Effector memory CD4-positive, alpha-beta T cell (primary cell): ENCODE measurements at regions not wholly inside any gene's neighbourhood (a gene's known extent, or its start where the extent isn't known, plus 50 kb on each side); places are given as distances from the start of the nearest gene placed in this dataset.

Experiments used
- DNase-seq, 3 donors: peaks; one replicate each; pipeline ENCODE4 v3.0.0-alpha.2; 2020
- H3K27ac ChIP-seq: 2 replicates; pipeline ENCODE4 v1.7.0; 2013; ENCODE audit warnings: mild to moderate bottlenecking, low read length, moderate library complexity; ENCODE audit not compliant: insufficient read depth, poor library complexity, severe bottlenecking
- H3K27me3 ChIP-seq: replicated peaks from 2 replicates; pipeline ENCODE4 v1.7.0; 2013; ENCODE audit warnings: mild to moderate bottlenecking, low read length; ENCODE audit not compliant: insufficient read depth, control insufficient read depth, poor library complexity, severe bottlenecking
- H3K36me3 ChIP-seq: 2 replicates; pipeline ENCODE4 v1.7.0; 2013; ENCODE audit warnings: mild to moderate bottlenecking, low read length, moderate library complexity; ENCODE audit not compliant: control insufficient read depth, insufficient read depth
- H3K4me1 ChIP-seq: 2 replicates; pipeline ENCODE4 v1.7.0; 2013; ENCODE audit warnings: low read length, mild to moderate bottlenecking; ENCODE audit not compliant: control insufficient read depth, insufficient read depth, poor library complexity, severe bottlenecking
- H3K4me3 ChIP-seq: 2 replicates; pipeline ENCODE4 v1.7.0; 2013; ENCODE audit warnings: low read length, low read depth, mild to moderate bottlenecking; ENCODE audit not compliant: insufficient read depth, poor library complexity, severe bottlenecking
- H3K9me3 ChIP-seq: 2 replicates; pipeline ENCODE4 v1.7.0; 2013; ENCODE audit warnings: mild to moderate bottlenecking, low read length, moderate library complexity; ENCODE audit not compliant: control insufficient read depth

- no peaks in the 10 kb centered on the region for H3K36me3 ChIP-seq
- no peaks in the 10 kb centered on the region for H3K9me3 ChIP-seq
- no peak overlapping the region for H3K27ac ChIP-seq
- H3K4me3 ChIP-seq = no peak overlapping the region
- DNase-seq = no peak
- no peaks in the 10 kb centered on the region for H3K27me3 ChIP-seq
- H3K4me1 ChIP-seq = no peaks in the 10 kb centered on the region
These were observed 275.0 kb upstream of the G2E3 start for GRCh38 chr14:30283822-30284446.

- no peak overlapping the region for H3K4me3 ChIP-seq
- H3K9me3 ChIP-seq = no peaks in the 10 kb centered on the region
- H3K27ac ChIP-seq = no peak overlapping the region
- H3K36me3 ChIP-seq = no peaks in the 10 kb centered on the region
- H3K27me3 ChIP-seq = no peaks in the 10 kb centered on the region
- DNase-seq = no peak
- no peaks in the 10 kb centered on the region for H3K4me1 ChIP-seq
These were observed 274.1 kb upstream of the G2E3 start for GRCh38 chr14:30284808-30285207.

GRCh38 chr14:30287579-30288445 is 271.1 kb upstream of the G2E3 start:
- Histone ChIP-seq H3K9me3 (no peaks in the 10 kb centered on the region), H3K27ac (no peak overlapping the region), H3K36me3 (no peaks in the 10 kb centered on the region), H3K4me3 (no peak overlapping the region), H3K27me3 (no peaks in the 10 kb centered on the region), H3K4me1 (no peaks in the 10 kb centered on the region)
- no peak for DNase-seq

- DNase-seq = no peak
- Histone ChIP-seq H3K36me3 (no peaks in the 10 kb centered on the region), H3K4me3 (no peak overlapping the region), H3K27me3 (no peaks in the 10 kb centered on the region), H3K9me3 (no peaks in the 10 kb centered on the region), H3K4me1 (no peaks in the 10 kb centered on the region), H3K27ac (no peak overlapping the region)
These were observed 269.0 kb upstream of the G2E3 start for GRCh38 chr14:30290001-30290400.

GRCh38 chr14:30291216-30291615 is 267.7 kb upstream of the G2E3 start:
- no peaks in the 10 kb centered on the region for H3K9me3 ChIP-seq
- no peak for DNase-seq
- no peak overlapping the region for H3K4me3 ChIP-seq
- no peak overlapping the region for H3K27ac ChIP-seq
- H3K27me3 ChIP-seq = no peaks in the 10 kb centered on the region
- H3K4me1 ChIP-seq = no peaks in the 10 kb centered on the region
- no peaks in the 10 kb centered on the region for H3K36me3 ChIP-seq

GRCh38 chr14:30292541-30292940 is 266.4 kb upstream of the G2E3 start:
- no peak for DNase-seq
- H3K27me3 ChIP-seq = no peaks in the 10 kb centered on the region
- H3K36me3 ChIP-seq = no peaks in the 10 kb centered on the region
- no peaks in the 10 kb centered on the region for H3K4me1 ChIP-seq
- no peaks in the 10 kb centered on the region for H3K9me3 ChIP-seq
- no peak overlapping the region for H3K27ac ChIP-seq
- H3K4me3 ChIP-seq = no peak overlapping the region

GRCh38 chr14:30295980-30296379 is 263.0 kb upstream of the G2E3 start:
- DNase-seq = no peak
- Histone ChIP-seq H3K27me3 (no peaks in the 10 kb centered on the region), H3K36me3 (no peaks in the 10 kb centered on the region), H3K9me3 (no peaks in the 10 kb centered on the region), H3K4me3 (no peak overlapping the region), H3K4me1 (no peaks in the 10 kb centered on the region), H3K27ac (no peak overlapping the region)

GRCh38 chr14:30296931-30297405 is 262.0 kb upstream of the G2E3 start:
- no peaks in the 10 kb centered on the region for H3K4me1 ChIP-seq
- no peak for DNase-seq
- no peak overlapping the region for H3K4me3 ChIP-seq
- no peaks in the 10 kb centered on the region for H3K27me3 ChIP-seq
- no peaks in the 10 kb centered on the region for H3K9me3 ChIP-seq
- no peak overlapping the region for H3K27ac ChIP-seq
- H3K36me3 ChIP-seq = no peaks in the 10 kb centered on the region

DNA sequence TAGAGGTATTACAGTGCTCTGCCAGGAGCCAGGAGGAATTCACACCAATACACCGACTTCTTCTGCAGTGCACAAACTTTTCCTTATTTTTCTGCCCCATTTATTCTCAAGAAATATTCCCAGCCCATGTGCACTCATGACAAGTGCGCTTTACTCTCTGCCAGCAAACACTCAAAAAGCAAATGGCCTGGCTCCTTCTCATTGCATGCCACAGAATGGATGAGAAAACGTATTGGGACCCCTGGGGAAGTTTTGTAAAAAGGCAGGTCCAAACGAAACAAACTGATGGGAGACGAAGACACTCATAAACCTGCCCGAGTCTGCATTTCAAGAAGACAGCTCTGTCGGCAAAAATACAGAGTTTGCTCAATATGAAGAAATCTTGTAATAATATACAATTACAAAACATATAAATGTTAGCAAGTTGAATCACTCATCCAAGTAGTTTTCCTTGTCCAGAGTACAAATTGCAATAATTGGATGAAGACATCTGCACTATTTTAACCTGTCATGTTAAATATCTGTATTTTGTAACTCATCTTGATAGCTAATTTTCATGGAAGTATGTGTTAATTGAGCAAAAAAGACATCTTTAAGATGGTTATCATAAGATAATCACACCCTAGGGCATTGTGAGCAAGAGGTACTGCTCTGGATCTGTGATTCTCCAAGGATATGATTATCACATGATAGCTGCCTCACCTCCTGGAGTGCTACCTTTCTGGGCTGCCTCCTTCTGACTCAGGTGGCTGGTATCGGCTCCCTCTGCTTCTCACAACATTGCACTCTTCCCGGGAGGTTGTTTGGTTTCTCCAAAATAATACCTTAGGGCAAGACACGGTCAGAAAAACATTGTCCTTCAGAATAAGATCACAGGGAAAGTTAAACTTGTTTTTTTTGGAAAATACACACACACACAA is 260.8 kb upstream of the G2E3 start:
- no peaks in the 10 kb centered on the region for H3K9me3 ChIP-seq
- H3K27ac ChIP-seq = no peak overlapping the region
- no peaks in the 10 kb centered on the region for H3K36me3 ChIP-seq
- H3K27me3 ChIP-seq = no peaks in the 10 kb centered on the region
- no peak for DNase-seq
- no peak overlapping the region for H3K4me3 ChIP-seq
- no peaks in the 10 kb centered on the region for H3K4me1 ChIP-seq
